ENCODE measurements at regions not wholly inside any gene's neighbourhood (a gene's known extent, or its start where the extent isn't known, plus 50 kb on each side); places are given as distances from the start of the nearest gene placed in this dataset.

GRCh38 chr2:134788417-134788816 is 50.0 kb upstream of the ACMSD start:
- no peak for DNase-seq (ENCODE audit: extremely low read depth in 1 of 4, low spot score in 3 of 4)
- Histone ChIP-seq H3K9me1 (ENCODE audit: control insufficient read depth, insufficient read depth, low read length) (no peaks in the 10 kb centered on the region), H3K36me3 (ENCODE audit: control insufficient read depth, insufficient read depth, low read length) (no peaks in the 10 kb centered on the region), H3K79me2 (ENCODE audit: control insufficient read depth, insufficient read depth, low read length) (no peaks in the 10 kb centered on the region), H2AFZ (ENCODE audit: low read depth, low read length) (no peak overlapping the region), H4K20me1 (replicated peaks; ENCODE audit: control insufficient read depth, insufficient read depth, low read length) (no peaks in the 10 kb centered on the region; the same call in 1 of the 2 replicates), H3K4me1 (replicated peaks in 1 of 2; ENCODE audit: control insufficient read depth in 2 of 2, insufficient read depth in 2 of 2, low read length in 2 of 2) (no peaks in the 10 kb centered on the region), H3K4me2 (ENCODE audit: insufficient read depth, low read length) (no peak overlapping the region), H3K9me3 (replicated peaks; ENCODE audit: control insufficient read depth, insufficient read depth, low read depth, low read length) (no peaks in the 10 kb centered on the region), H3K9ac (ENCODE audit: insufficient read depth in 1 of 2, low read depth in 2 of 2, low read length in 2 of 2) (no peak overlapping the region), H3K27ac (ENCODE audit: extremely low read depth, low read depth, low read length) (no peak overlapping the region), H3K27me3 (ENCODE audit: control insufficient read depth in 2 of 2, insufficient read depth in 2 of 2, low read length in 2 of 2) (peaks cover 0 to 9% of the 10 kb centered on the region in 2 experiments; a peak in 1 of 5 replicates), H3K4me3 (no peak overlapping the region)
- TF ChIP-seq ATF1 (CRISPR knock-in tag; IDR thresholded peaks at IDR 0.05) (no peak), ATF1 (tag; IDR thresholded peaks at IDR 0.05) (no peak), RAD51 (IDR thresholded peaks at IDR 0.05; ENCODE audit: borderline replicate concordance, low read depth) (no peak), ZNF785 (CRISPR knock-in tag; IDR thresholded peaks at IDR 0.05) (no peak), TAL1 (IDR thresholded peaks at IDR 0.05) (no peak), ZNF584 (CRISPR knock-in tag; IDR thresholded peaks at IDR 0.05; ENCODE audit: low read depth) (no peak)
- ChIA-PET CTCF (ENCODE audit: low intra/inter-chr PET ratio) (no interaction called here), POLR2A (no interaction called here)
- BruUV-seq (replicated peaks): no TSS peak
- WGBS (ENCODE audit: insufficient coverage, low coverage, missing lambda C conversion rate): 0% methylated on average over 2 of the region's 2 CpGs
- in situ Hi-C loops (cut with MboI) (no loop called here), intact Hi-C loops (cut with micrococcal nuclease) (no loop called here)
- FAIRE-seq: no peak
- no peak for ATAC-seq
